DMS153 (cell line): ENCODE measurements at regions not wholly inside any gene's neighbourhood (a gene's known extent, or its start where the extent isn't known, plus 50 kb on each side); places are given as distances from the start of the nearest gene placed in this dataset.
"Not testable (repeated sequence)": the region's sequence is repeated elsewhere in the genome, so short reads cannot be mapped to it uniquely, and the experiment has no call there.

Experiments
- DNase-seq: peaks from one replicate; lab custom pipeline; 2025; lab: John Stamatoyannopoulos, UW

DNA sequence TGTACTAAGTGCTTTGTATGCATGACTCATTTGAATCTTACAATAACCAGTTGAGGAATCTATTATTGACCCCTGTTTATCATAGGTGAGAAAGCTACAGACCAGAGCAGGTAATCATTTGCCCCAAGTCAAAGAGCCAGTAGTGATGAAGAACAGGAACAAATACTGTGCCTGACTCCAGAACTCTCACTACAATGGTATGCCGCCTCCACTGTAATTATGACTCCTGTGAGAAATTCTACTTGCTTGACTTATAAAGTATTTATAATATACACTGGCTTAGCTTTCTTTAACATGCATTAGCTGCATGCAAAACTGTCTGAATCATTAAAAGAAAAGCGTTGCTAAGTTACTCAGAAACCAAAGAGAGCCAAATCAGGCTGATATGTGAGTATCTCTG, 92.6 kb downstream of the ZNF281 start:
- DNase-seq, result no peak

- no peak for DNase-seq
Measured at GRCh38 chr1:200316148-200316803, 93.6 kb downstream of the ZNF281 start.

DNA sequence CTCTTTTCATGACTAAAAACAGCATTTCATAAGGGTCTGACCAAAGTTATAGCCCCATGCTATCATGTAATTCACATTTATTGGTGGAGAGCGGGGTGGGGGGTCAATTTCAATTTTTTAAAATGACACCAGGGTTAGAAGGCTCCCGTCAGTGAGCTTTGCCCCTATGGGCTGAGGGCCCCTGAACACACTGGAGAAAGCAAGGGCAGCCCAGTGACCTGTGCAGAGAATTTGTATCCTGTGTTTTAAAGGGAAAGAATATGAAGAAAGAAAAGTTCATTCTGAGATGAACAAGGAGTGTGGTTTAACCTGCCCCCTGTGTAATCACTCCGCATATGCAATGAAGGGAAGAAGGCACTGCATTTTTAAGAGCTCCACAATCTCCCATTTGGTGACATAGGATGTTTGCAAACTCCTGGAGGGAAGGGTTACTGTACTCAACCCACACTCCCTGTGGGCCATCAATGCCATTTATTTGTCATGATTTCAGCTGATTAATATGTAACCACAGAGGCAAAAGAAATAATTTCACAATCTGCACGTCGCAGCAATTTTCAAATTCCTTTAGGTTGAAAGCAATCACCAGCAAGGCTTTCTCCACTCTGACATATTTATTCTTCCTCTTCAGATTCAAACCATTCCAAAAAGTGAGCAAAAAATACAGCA, 95.6 kb downstream of the ZNF281 start:
- no peak for DNase-seq

DNA sequence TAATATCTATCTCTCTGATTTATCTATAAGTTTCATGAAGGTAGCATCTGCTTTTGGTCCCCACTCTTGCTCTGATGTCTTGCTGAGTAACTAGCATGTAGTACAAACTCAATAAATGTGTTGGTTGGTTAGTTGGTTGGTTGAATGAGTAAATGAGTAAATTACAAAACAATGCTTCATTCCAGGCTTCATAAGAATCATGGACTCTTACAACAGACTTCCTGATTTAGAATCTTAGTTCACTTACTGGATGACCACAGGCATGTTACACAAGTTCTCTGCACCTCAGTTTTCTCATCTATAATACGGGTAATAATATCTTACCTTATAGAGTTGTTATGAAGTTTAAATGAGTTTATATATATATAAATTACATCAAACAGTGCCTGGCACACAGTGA, 98.6 kb downstream of the ZNF281 start:
- no peak for DNase-seq

DNA sequence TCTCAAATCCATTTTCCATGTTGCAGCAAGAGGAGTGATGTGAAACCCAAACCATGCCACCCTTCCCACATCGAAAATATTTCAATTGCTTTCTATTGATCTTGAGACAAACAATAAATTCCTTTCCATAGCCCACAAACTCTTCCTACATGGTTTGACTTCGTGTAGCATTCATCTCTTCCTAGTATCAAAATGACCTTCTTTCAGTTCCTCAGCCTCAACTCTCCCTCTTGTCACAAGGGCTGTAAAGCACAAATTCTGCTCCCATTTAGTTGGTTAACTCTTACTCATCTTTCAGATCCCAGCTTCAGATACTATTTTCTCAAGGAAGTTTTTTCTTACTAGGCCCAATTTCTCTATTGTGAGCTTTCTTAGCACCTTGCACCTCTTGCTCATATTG, 99.0 kb downstream of the ZNF281 start:
- no peak for DNase-seq

GRCh38 chr1:200307755-200308066, 102.1 kb downstream of the ZNF281 start:
- no peak for DNase-seq

- no peak for DNase-seq
Measured at GRCh38 chr1:200306944-200307754, 102.7 kb downstream of the ZNF281 start.

- no peak for DNase-seq
Measured at GRCh38 chr1:200305806-200306205, 104.0 kb downstream of the ZNF281 start.

DNA sequence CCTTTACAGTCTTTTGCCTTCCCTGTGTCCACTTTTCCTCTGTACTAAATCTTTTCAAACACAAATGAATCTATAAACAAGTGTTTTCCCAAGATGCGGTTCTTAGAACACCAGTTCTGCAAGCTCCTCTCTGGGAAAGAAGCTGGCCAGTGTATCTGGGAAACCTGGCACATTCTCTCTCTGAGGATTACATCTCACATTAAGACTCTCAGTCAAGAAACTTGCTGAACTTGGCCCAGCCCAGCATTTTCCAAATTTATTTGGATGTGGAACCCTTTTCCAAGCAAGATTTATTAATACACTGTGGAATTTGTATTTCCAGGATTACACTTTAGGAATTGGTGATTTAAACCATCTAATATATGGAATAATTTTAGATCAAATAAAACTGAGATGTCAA, 105.7 kb downstream of the ZNF281 start:
- DNase-seq, result no peak

DNA sequence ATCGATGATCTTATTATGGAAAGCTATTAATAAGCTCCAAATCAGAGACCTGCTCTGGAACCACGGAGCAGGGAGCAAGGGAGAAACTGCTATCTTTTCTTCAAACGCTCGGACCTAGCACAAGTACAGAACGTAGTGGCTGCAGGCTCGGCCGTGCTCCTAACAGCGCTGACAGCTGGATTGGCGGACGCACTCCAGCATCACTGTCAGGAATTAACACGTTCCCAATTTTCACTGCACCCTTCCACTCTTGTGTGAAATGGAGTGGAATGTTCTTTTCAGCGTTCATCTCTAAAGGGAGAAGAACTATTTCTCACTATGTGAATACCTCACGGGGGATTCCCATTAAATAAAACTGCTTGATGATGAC, 106.9 kb downstream of the ZNF281 start:
- DNase-seq, result no peak

DNA sequence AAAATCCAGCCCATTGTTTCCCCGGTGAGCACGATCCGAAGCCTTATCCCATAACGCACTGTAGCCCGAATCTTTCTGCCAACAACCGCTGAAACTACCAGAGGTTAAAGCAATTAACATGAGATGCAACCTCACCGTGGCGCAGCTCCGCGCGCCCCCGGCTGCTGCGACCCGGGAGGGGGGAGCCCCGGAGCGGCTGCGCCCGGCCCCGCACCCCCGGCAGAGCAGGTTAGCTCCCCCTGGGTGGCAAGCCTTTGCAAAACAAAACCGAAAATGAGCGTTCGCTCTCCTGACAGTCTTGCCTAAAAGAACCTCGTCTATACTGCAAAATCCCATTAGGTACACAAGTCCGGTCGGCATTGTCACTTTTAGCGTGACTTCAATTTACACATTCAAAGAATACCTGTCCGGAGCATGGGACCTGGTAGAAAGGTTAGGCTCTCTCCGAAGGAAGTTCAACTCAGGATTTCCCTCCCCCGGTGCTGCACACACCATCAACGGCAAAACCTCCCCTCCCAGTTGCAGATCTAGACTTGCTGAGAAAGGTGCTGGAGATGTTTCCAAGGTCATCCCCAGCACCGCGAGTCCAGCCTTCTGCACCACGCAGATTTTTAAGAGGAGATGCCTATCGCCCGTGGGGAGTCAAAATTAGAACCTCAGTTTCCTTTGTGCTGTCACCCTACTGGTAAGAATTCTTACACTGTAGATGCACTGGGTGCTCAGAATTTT, 107.5 kb downstream of the ZNF281 start:
- DNase-seq, result no peak

DNA sequence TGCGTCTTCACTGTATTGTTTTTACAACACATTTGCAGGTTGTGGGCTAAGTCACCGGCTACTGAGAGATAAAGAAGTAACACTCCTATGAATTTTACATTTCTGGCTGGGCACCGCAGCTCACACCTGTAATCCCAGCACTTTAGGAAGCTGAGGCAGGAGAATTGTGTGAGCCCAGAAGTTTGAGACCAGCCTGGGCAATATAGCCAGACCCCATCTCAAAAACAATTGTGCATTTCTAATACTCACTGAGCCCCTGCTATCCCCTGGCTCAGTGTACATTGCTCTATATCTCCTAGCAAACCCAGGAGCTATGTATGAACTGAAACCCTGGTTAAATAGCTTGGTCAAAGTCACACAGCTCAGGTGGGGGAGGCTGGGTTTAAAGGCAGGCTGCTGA, 108.7 kb downstream of the ZNF281 start:
- no peak for DNase-seq

GRCh38 chr1:200299571-200299970, 110.3 kb downstream of the ZNF281 start:
- no peak for DNase-seq

GRCh38 chr1:200298242-200298641, 111.6 kb downstream of the ZNF281 start:
- no peak for DNase-seq

- DNase-seq, result peak; percentile 80
Measured at GRCh38 chr1:200296091-200296661, 113.7 kb downstream of the ZNF281 start.

GRCh38 chr1:200294241-200294640, 115.6 kb downstream of the ZNF281 start:
- peak; percentile 77 for DNase-seq

DNA sequence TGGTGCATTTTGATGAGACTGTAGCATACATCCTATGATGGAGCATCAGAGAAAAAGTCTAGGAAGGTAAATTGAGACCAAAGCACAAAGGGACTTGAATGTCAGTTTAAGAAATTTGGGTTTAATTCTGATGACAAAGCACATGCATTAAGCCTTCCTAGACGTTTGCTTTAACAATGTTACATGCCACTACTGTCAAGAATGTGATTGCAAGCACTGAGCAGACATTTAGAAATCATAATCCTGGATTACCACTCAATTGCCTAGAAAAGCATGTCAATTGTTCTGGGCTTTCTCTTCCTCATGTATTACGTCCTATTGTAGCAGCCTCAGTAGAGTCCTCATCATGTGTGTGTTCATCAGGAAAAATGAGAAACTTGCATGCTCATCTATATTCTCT, 117.1 kb downstream of the ZNF281 start:
- no peak for DNase-seq

- no peak for DNase-seq
Measured at GRCh38 chr1:200291106-200291505, 118.7 kb downstream of the ZNF281 start.

- DNase-seq, result no peak
Measured at GRCh38 chr1:200290010-200290685, 119.7 kb downstream of the ZNF281 start.

GRCh38 chr1:200288226-200288625, 121.6 kb downstream of the ZNF281 start:
- no peak for DNase-seq

- not testable (repeated sequence) for DNase-seq
Measured at GRCh38 chr1:200284236-200284635, 125.6 kb downstream of the ZNF281 start.
